ENCODE measurements at regions not wholly inside any gene's neighbourhood (a gene's known extent, or its start where the extent isn't known, plus 50 kb on each side); places are given as distances from the start of the nearest gene placed in this dataset.

DNA sequence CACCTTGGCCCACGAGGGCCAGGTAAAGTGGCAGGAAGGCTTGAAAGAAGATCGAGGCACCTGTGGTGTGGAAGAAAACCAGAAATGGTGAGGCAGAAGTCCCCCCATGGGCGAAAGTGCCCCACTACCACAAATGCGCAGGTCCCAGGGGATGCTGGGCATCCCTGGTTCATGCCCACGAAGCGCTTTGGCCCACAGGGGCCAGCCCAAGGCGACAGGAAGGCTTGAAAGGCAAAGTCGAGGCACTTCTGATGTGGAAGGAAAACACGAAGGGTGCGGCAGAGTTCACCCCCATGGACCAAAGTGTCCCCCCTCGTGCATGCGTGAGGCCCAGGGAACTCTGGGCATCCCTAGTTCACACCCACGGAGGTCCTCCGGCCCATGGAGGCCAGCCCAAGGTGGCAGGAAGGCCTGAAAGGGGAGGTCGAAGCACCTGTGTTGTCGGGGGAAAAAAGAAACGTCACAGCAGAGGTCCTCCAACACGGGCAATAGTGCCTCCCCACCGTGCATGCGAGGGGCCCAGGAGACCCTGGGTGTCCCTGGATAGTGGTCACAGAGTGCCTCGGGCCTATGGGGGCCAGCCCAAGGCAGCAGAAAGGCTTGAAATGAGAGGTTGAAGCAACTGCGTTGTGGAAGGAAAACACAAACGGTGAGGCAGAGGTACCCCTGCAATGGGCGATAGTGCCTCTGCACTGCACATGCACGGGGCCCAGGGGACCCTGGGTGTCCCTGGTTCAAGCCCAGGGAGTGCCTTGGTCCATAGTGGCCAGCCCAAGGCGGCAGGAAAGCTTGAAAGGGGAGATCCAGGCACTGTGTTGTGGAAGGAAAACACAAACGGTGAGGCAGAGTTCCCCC lies 373.9 kb downstream of the ALG10 start:
- TF ChIP-seq, protein P1, sequence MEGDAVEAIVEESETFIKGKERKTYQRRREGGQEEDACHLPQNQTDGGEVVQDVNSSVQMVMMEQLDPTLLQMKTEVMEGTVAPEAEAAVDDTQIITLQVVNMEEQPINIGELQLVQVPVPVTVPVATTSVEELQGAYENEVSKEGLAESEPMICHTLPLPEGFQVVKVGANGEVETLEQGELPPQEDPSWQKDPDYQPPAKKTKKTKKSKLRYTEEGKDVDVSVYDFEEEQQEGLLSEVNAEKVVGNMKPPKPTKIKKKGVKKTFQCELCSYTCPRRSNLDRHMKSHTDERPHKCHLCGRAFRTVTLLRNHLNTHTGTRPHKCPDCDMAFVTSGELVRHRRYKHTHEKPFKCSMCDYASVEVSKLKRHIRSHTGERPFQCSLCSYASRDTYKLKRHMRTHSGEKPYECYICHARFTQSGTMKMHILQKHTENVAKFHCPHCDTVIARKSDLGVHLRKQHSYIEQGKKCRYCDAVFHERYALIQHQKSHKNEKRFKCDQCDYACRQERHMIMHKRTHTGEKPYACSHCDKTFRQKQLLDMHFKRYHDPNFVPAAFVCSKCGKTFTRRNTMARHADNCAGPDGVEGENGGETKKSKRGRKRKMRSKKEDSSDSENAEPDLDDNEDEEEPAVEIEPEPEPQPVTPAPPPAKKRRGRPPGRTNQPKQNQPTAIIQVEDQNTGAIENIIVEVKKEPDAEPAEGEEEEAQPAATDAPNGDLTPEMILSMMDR (conservative IDR thresholded peaks at IDR 0.05) = no peak
- TF ChIP-seq ZFX (IDR thresholded peaks at IDR 0.05) = no peak
